Activated T-helper 17 cell treated with anti-CD3 and anti-CD28 coated beads, Interleukin-2, amount 50 U/mL, for 72 hours (primary cell): ENCODE measurements at regions not wholly inside any gene's neighbourhood (a gene's known extent, or its start where the extent isn't known, plus 50 kb on each side); places are given as distances from the start of the nearest gene placed in this dataset.
"Not testable (repeated sequence)": the region's sequence is repeated elsewhere in the genome, so short reads cannot be mapped to it uniquely, and the experiment has no call there.

Experiments
- ATAC-seq: fragments of 150-1000 bp; cut with Tn5 transposase; replicated peaks from 2 replicates; pipeline ENCODE4 v1.10.0; 2021; ENCODE audit warnings: mild to moderate bottlenecking, moderate library complexity
- H3K27ac Mint-ChIP-seq: one replicate; pipeline ENCODE4 v1.8.0; 2022; ENCODE audit warnings: mixed read lengths
- H3K27me3 Mint-ChIP-seq: one replicate; pipeline ENCODE4 v1.8.0; 2022; ENCODE audit warnings: mixed read lengths
- H3K36me3 Mint-ChIP-seq: one replicate; pipeline ENCODE4 v1.8.0; 2022; ENCODE audit warnings: low read depth, mild to moderate bottlenecking, mixed read lengths
- H3K4me1 Mint-ChIP-seq: one replicate; pipeline ENCODE4 v1.8.0; 2022; ENCODE audit warnings: mixed read lengths
- H3K4me3 Mint-ChIP-seq: one replicate; pipeline ENCODE4 v1.8.0; 2022; ENCODE audit warnings: mild to moderate bottlenecking, mixed read lengths
- H3K9me3 Mint-ChIP-seq: one replicate; pipeline ENCODE4 v1.8.0; 2022; ENCODE audit warnings: mixed read lengths

- peaks cover 19% of the 10 kb centered on the region for H3K27me3 Mint-ChIP-seq
- ATAC-seq: no peak
- H3K27ac Mint-ChIP-seq: no peak overlapping the region
- no peak overlapping the region for H3K4me3 Mint-ChIP-seq
- H3K4me1 Mint-ChIP-seq: no peaks in the 10 kb centered on the region
- no peaks in the 10 kb centered on the region for H3K36me3 Mint-ChIP-seq
- H3K9me3 Mint-ChIP-seq: no peaks in the 10 kb centered on the region
Measured at GRCh38 chr4:114435116-114435515, 163.5 kb upstream of the UGT8 start.

DNA sequence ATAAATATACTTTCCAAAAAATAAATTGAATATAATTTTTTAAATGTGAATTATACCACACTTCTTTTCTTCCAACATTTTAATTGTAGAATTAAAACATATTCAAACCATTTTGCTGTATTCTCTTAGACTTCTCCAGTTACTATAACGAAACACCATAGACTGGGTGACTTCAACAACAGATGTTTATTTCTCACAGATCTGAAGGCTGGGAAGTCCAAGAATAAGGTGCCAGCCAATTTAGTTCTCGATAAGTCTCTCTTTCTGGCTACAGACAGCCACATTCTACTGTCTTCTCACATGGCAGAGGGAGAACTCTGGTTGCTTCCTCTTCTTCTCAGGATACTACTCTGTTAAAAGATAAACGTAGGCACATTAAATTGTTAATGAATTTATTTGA, 155.8 kb upstream of the UGT8 start:
- Mint-ChIP-seq H3K27ac (no peak overlapping the region), H3K4me3 (no peak overlapping the region), H3K9me3 (no peaks in the 10 kb centered on the region), H3K27me3 (peaks cover 10% of the 10 kb centered on the region), H3K4me1 (no peaks in the 10 kb centered on the region), H3K36me3 (no peaks in the 10 kb centered on the region)
- no peak for ATAC-seq

DNA sequence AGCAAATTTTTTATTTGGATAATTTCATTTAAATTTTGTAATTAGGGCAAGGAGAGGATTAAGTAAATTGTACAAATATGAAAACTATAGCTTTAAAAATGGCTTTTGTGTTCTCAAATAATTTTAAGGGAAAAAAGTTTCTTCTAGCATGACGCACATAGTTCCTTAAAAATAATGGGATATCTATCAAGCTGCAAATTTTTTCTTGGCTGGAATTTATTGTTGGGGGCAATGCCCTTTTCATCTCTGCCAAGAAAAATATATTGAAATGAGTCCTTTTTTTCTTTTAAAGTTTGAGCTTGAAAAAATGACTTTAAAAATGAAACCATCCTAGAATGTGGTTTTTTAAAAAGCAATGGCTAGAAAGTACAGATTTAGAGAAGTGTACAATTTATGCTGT, 154.4 kb upstream of the UGT8 start:
- Mint-ChIP-seq H3K36me3 (no peaks in the 10 kb centered on the region), H3K27ac (no peak overlapping the region), H3K4me1 (no peaks in the 10 kb centered on the region), H3K27me3 (peaks cover 4% of the 10 kb centered on the region), H3K9me3 (no peaks in the 10 kb centered on the region), H3K4me3 (no peak overlapping the region)
- no peak for ATAC-seq

GRCh38 chr4:114447963-114448516, 150.6 kb upstream of the UGT8 start:
- not testable (repeated sequence) for H3K9me3 Mint-ChIP-seq, H3K27ac Mint-ChIP-seq

DNA sequence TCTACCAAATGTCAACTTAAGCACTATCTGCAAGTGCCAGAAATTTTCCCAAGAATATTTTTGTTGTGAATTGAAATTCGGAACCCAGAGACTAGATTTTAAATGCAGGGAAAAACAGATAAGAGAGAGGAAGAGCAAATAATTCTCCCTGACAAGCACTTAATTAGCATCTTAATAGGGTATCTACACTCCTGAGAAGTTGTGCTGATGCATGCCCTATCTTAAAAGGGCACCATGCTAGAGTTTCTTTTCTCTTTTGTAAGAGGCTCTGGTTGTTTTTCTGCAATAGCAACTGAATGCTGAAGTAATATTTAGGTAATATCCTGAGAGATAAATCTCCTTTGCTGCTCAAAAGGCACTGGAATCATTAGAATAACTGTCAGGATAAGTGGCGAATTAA, 139.9 kb upstream of the UGT8 start:
- H3K27ac Mint-ChIP-seq: no peak overlapping the region
- H3K4me3 Mint-ChIP-seq: no peak overlapping the region
- no peak for ATAC-seq
- H3K36me3 Mint-ChIP-seq: no peaks in the 10 kb centered on the region
- H3K27me3 Mint-ChIP-seq: peaks cover 6% of the 10 kb centered on the region
- no peaks in the 10 kb centered on the region for H3K4me1 Mint-ChIP-seq
- no peaks in the 10 kb centered on the region for H3K9me3 Mint-ChIP-seq

More at GRCh38 chr4:114447963-114448516, 150.6 kb upstream of the UGT8 start:
- H3K36me3 Mint-ChIP-seq, H3K4me1 Mint-ChIP-seq, ATAC-seq, H3K4me3 Mint-ChIP-seq, H3K27me3 Mint-ChIP-seq: not testable (repeated sequence)

DNA sequence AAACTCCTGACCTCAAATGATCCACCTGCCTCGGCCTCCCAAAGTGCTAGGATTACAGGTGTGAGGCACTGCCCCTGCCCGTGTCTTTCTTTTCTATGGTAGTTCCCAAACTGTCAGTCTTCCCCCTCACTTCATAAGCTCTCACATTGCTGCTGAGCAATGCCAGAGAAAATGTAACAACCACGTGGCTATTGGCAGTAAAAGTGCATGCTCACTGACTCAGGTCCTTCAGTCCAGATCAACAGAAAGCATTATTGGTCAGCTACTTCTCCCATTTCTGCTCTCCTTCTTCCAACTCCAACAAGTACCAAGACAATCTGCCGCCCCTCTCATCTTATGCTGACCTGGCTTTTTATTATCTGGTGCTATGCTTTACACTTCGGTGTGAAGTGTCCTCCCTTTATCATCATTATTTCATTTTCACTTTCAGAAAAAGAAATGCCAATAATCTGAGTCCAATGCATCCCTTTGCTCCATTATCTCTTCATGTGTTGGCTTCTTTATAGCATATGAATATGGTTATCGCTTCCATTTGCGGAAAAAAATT, 133.8 kb upstream of the UGT8 start:
- no peak for ATAC-seq
- Mint-ChIP-seq H3K27ac (no peak overlapping the region), H3K4me1 (no peaks in the 10 kb centered on the region), H3K27me3 (peaks cover 27% of the 10 kb centered on the region), H3K36me3 (no peaks in the 10 kb centered on the region), H3K4me3 (no peak overlapping the region), H3K9me3 (no peaks in the 10 kb centered on the region)

DNA sequence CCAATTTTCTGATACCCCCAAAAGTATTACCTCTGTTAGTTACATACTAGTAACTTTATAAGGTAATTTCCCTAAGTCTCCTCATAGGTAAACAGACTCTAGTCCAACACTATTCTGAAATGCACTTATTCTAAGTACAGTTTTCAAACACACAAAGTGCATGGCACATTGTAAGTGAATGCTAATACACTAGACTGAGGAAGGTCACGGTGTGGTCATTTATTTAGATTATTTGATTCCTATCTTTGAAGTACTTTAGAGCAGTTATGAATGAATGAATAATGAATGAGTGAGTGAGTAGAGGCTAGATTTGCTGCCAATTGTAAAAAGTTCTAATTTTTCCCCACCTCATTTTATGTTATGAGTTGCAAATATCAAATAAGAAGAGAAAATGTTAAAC, 132.8 kb upstream of the UGT8 start:
- no peak for ATAC-seq
- no peak overlapping the region for H3K4me3 Mint-ChIP-seq

DNA sequence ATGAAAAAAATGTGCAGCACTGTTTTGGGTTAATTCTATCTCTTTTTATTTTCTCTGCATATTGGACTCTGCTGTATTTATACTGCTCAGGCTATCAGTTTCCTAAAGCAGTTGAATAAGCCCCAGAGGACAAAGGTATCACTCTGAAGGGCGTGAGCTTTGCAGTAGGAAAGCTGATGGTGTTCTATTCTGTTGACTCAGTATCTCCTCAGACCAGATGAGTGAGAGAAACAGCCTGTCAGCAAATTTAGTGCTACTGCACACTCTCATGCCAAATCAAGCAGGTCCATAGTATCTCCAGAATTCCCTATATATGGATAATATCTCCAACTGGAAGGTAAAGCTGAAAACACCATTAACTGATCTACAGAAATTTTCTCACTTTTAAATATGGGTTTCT, 132.3 kb upstream of the UGT8 start:
- no peak for ATAC-seq
- Mint-ChIP-seq H3K9me3 (no peaks in the 10 kb centered on the region), H3K27me3 (peaks cover 22% of the 10 kb centered on the region), H3K4me1 (no peaks in the 10 kb centered on the region), H3K4me3 (no peak overlapping the region), H3K36me3 (no peaks in the 10 kb centered on the region), H3K27ac (no peak overlapping the region)

More for the DNA sequence above, 132.8 kb upstream of the UGT8 start:
- H3K4me1 Mint-ChIP-seq: no peaks in the 10 kb centered on the region
- no peaks in the 10 kb centered on the region for H3K36me3 Mint-ChIP-seq
- H3K9me3 Mint-ChIP-seq: no peaks in the 10 kb centered on the region
- no peak overlapping the region for H3K27ac Mint-ChIP-seq
- H3K27me3 Mint-ChIP-seq: peaks cover 22% of the 10 kb centered on the region

DNA sequence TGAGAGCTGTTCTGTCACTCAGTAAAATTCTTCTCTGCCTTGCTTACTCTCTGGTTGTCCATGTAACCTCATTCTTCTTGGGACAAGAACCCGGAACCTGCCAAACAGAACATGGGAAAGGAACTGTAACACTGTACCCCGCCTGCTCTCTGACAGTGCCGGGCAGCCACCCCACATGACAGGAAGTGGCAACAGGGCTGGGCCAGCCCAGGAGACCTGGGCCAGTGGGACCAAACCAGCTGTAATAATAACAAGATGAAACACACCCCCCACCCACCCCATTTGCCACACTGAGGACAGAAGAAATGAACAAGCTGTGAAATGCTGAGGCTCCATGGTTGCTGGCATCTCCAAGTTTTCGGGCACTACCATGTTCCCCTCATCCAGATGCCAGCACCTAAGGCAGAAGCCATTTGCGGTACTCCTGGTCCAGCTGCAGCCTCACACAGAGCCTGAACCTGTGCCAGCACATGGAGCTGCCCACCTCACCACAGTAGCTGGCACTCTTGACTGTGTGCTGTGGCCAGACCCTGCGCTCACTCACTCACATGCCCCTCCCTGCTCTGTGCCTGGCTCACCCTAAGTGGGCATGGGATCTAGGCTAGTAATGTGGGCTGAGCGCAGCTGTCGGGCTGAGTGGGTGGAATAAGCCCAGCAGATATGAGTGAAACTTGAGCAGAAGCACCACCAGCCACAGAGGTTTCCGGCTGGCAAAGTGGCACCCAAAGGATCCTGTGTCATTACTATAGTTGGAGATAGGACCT, 126.2 kb upstream of the UGT8 start:
- H3K9me3 Mint-ChIP-seq: no peaks in the 10 kb centered on the region
- no peaks in the 10 kb centered on the region for H3K36me3 Mint-ChIP-seq
- H3K4me1 Mint-ChIP-seq: no peaks in the 10 kb centered on the region
- no peak for ATAC-seq
- H3K27ac Mint-ChIP-seq: no peak overlapping the region
- peaks cover 9% of the 10 kb centered on the region for H3K27me3 Mint-ChIP-seq
- no peak overlapping the region for H3K4me3 Mint-ChIP-seq

DNA sequence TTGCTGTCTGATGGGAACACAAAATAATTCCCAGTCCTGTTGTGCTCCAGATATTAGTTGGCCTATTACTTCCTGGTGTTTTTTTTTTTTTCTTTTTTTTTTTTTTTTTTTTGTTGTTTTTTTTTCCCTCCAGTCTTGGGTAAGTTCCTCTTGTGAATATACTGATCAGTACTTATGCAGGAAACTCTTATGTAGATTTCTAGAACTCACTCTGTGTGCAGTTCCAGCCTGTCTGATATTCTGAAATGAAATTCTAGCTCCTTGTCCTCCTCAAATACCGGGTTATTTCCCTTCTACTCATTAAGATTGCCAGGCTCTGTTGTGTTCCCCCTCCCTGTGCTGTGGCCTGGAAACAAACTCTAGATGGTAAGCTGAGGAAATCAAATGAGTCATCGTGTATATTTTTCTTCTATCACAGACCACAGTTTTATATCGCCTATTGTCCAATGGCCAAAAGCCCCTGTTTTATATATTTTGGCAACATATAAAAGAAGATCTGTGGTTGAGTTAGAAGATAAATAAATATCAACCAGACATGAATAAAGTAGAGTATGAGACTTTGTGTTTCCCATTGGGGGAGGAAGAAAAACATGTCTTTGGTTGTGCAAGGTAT, 124.3 kb upstream of the UGT8 start:
- Mint-ChIP-seq H3K27ac (no peak overlapping the region), H3K27me3 (peaks cover 9% of the 10 kb centered on the region), H3K36me3 (no peaks in the 10 kb centered on the region), H3K4me3 (no peak overlapping the region), H3K4me1 (no peaks in the 10 kb centered on the region), H3K9me3 (no peaks in the 10 kb centered on the region)
- ATAC-seq: no peak

- H3K36me3 Mint-ChIP-seq: no peaks in the 10 kb centered on the region
- no peak overlapping the region for H3K27ac Mint-ChIP-seq
- ATAC-seq: no peak
- no peaks in the 10 kb centered on the region for H3K4me1 Mint-ChIP-seq
- H3K9me3 Mint-ChIP-seq: peaks cover 5% of the 10 kb centered on the region
- no peak overlapping the region for H3K4me3 Mint-ChIP-seq
- peaks cover 19% of the 10 kb centered on the region for H3K27me3 Mint-ChIP-seq
Measured at GRCh38 chr4:114476310-114476709, 122.3 kb upstream of the UGT8 start.

GRCh38 chr4:114479595-114479994, 119.0 kb upstream of the UGT8 start:
- peaks cover 19% of the 10 kb centered on the region for H3K27me3 Mint-ChIP-seq
- H3K9me3 Mint-ChIP-seq: peaks cover 5% of the 10 kb centered on the region
- H3K4me1 Mint-ChIP-seq: no peaks in the 10 kb centered on the region
- H3K36me3 Mint-ChIP-seq: no peaks in the 10 kb centered on the region
- ATAC-seq: no peak
- H3K27ac Mint-ChIP-seq: no peak overlapping the region
- H3K4me3 Mint-ChIP-seq: no peak overlapping the region

DNA sequence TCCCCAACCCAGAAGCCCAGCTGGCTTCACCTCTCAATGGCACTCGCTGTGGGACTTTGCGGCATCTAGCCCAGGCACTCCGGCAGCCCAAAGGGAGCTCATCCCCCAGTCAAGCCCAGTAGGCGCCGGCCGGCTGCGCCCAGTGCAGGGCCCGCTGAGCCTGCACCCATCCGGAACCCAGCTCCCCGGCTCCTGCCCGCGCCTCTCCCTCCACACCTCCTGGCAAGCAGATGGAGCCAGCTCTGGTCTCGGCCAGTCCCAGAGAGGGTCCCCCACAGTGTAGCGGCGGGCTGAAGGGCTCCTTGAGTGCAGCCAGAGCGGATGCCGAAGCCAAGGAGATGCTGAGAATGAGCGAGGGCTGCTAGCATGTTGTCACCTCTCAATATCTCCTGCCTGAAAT, 116.8 kb upstream of the UGT8 start:
- Mint-ChIP-seq H3K27ac (no peak overlapping the region), H3K36me3 (no peaks in the 10 kb centered on the region), H3K4me3 (no peak overlapping the region), H3K9me3 (peaks cover 5% of the 10 kb centered on the region), H3K27me3 (peaks cover 18% of the 10 kb centered on the region), H3K4me1 (no peaks in the 10 kb centered on the region)
- no peak for ATAC-seq

GRCh38 chr4:114487101-114487500, 111.5 kb upstream of the UGT8 start:
- Mint-ChIP-seq H3K9me3 (no peaks in the 10 kb centered on the region), H3K36me3 (no peaks in the 10 kb centered on the region), H3K4me1 (no peaks in the 10 kb centered on the region), H3K27ac (no peak overlapping the region), H3K27me3 (no peaks in the 10 kb centered on the region), H3K4me3 (no peak overlapping the region)
- ATAC-seq: no peak
